Peyer's patch (tissue), 4 donors: ENCODE measurements at regions not wholly inside any gene's neighbourhood (a gene's known extent, or its start where the extent isn't known, plus 50 kb on each side); places are given as distances from the start of the nearest gene placed in this dataset.

Experiments
- DNase-seq, 3 donors: peaks; one replicate each; pipeline ENCODE4 v3.0.0-alpha.2; 2017 to 2019
- H3K27ac ChIP-seq, 4 donors: fragments of 200-600 bp; sonication (generic); one replicate each; pipeline ENCODE4 v1.5.1; 2016 to 2019
- H3K27me3 ChIP-seq, 2 donors: fragments of 200-600 bp; sonication (generic); one replicate each; pipeline ENCODE4 v1.5.1; 2019
- H3K36me3 ChIP-seq, 3 donors: fragments of 200-600 bp; sonication (generic); one replicate each; pipeline ENCODE4 v1.5.1; 2016 to 2019
- H3K4me1 ChIP-seq, 4 donors: fragments of 200-600 bp; sonication (generic); one replicate each; pipeline ENCODE4 v1.5.1; 2016 to 2019
- H3K4me3 ChIP-seq, 4 donors: fragments of 200-600 bp; sonication (generic); 1 replicate in 3 of 4; 2 replicates in 1 of 4; pipeline ENCODE4 v1.5.1; 2016 to 2019; ENCODE audit warnings: mild to moderate bottlenecking in 1 of 4
- H3K9me3 ChIP-seq, 4 donors: fragments of 200-600 bp; sonication (generic); one replicate each; pipeline ENCODE4 v1.5.1; 2016 to 2019; ENCODE audit warnings: mild to moderate bottlenecking in 1 of 4
- POLR2A ChIP-seq, 2 donors: fragments of 450-650 bp; IDR thresholded peaks; one replicate each; pipeline ENCODE4 v1.5.1; 2017; ENCODE audit warnings: antibody characterized with exemption in 2 of 2, mild to moderate bottlenecking in 2 of 2, moderate library complexity in 2 of 2
- TF ChIP-seq, protein P1 (sequence below), 6 experiments: fragments of 450-650 bp in 4 of 6; fragments of 200-600 bp in 2 of 6; sonication (generic) in 1 of 6; IDR thresholded peaks; one replicate each; pipeline ENCODE4 v1.5.1; 2017 to 2019; ENCODE audit warnings: antibody characterized with exemption in 6 of 6, mild to moderate bottlenecking in 3 of 6, moderate library complexity in 1 of 6

DNA sequence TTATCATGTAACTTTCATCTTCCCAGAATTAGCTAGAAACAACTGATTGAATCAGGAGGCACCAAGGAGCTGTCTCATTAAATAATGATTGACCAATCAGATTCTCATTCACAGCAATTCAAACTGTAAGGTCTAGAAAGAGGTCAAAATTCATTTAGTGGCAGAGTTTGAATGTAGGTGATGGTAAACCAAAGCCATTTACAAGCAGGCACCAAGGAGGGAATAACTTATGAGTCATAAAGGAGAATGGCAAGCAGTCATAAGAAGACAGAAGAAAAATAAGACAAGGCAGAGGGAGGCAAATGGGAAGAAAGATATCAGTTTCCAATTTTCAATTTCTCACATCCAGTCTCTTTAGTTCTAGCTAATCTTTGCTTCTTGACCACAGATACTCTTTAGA is 52.9 kb upstream of the DEFB112 start:
- TF ChIP-seq POLR2A (IDR thresholded peaks at IDR 0.05): no peak
- TF ChIP-seq, protein P1, sequence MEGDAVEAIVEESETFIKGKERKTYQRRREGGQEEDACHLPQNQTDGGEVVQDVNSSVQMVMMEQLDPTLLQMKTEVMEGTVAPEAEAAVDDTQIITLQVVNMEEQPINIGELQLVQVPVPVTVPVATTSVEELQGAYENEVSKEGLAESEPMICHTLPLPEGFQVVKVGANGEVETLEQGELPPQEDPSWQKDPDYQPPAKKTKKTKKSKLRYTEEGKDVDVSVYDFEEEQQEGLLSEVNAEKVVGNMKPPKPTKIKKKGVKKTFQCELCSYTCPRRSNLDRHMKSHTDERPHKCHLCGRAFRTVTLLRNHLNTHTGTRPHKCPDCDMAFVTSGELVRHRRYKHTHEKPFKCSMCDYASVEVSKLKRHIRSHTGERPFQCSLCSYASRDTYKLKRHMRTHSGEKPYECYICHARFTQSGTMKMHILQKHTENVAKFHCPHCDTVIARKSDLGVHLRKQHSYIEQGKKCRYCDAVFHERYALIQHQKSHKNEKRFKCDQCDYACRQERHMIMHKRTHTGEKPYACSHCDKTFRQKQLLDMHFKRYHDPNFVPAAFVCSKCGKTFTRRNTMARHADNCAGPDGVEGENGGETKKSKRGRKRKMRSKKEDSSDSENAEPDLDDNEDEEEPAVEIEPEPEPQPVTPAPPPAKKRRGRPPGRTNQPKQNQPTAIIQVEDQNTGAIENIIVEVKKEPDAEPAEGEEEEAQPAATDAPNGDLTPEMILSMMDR (IDR thresholded peaks at IDR 0.05): no peak
- no peaks in the 10 kb centered on the region for H3K9me3 ChIP-seq
- H3K36me3 ChIP-seq: no peaks in the 10 kb centered on the region
- H3K4me1 ChIP-seq: no peaks in the 10 kb centered on the region
- H3K27me3 ChIP-seq: no peaks in the 10 kb centered on the region
- no peak for DNase-seq
- no peak overlapping the region for H3K4me3 ChIP-seq
- H3K27ac ChIP-seq: no peak overlapping the region

DNA sequence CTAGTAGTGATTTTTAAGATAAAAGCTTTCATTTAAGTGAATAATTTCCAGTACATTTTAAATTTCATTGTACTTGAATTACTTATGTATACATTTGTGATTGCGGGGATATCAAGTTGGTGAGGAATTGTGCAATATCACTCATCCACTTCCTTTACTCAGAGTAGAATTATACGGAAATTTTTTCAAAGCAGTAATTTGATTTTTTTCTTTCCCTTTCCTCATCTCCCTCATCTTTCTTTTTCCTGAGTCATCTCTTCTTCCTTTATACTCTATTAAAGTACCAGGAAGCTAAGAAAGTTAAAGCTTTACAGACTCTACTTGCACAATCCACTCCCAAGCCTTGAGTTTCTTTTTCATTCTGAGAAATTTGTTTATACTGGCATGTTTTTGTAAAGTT is 60.9 kb upstream of the DEFB112 start:
- Histone ChIP-seq H3K4me3 (no peak overlapping the region), H3K4me1 (no peaks in the 10 kb centered on the region), H3K27ac (no peak overlapping the region), H3K27me3 (no peaks in the 10 kb centered on the region), H3K9me3 (no peaks in the 10 kb centered on the region), H3K36me3 (no peaks in the 10 kb centered on the region)
- TF ChIP-seq, protein P1 (IDR thresholded peaks at IDR 0.05): no peak
- TF ChIP-seq POLR2A (IDR thresholded peaks at IDR 0.05): no peak
- DNase-seq: no peak

DNA sequence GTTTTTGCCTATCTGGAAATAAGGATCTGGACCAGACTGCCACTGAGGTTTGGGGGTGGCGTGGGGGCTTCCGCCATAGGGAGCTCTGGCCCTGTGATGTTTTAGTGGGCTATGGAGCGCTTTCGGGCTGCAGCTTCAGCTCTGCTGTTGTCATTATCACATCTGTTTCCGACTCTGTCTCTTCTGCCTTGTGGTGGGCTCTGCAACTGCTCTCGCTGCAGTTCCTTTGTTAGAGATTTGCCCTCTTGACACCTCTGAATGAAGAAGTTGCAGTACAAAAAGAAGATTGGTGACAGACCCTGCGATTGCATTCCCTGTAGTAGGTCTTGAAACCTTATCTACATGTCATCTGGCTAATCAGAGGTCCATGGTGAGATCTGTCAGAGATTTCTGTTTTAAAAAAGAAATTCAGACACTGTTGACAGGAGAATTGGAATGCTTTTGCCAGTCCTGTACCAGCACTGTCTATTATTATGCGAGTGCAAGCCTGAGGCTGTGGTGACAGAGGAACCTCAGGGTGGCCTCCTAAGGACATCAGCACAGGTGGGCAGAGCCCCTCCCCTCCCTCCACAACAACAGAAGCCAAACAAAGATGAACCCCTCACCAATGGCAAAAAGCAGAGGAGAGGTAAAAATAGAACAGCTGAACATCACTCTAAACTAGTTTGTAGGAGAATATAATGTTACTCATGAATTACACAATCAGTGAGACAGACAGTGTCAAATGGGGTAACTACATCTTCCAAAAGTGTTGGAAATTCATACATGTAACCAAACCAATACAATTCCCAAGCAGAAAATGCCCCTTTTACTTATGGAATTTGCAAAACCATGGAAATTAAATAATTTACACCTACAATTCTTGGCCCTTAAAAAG is 63.5 kb upstream of the DEFB112 start:
- no peak overlapping the region for H3K27ac ChIP-seq
- H3K36me3 ChIP-seq: no peaks in the 10 kb centered on the region
- no peak for TF ChIP-seq POLR2A (IDR thresholded peaks at IDR 0.05)
- TF ChIP-seq, protein P1 (IDR thresholded peaks at IDR 0.05): no peak
- no peak overlapping the region for H3K4me3 ChIP-seq
- H3K4me1 ChIP-seq: no peaks in the 10 kb centered on the region
- no peaks in the 10 kb centered on the region for H3K9me3 ChIP-seq
- no peak for DNase-seq
- no peaks in the 10 kb centered on the region for H3K27me3 ChIP-seq

DNA sequence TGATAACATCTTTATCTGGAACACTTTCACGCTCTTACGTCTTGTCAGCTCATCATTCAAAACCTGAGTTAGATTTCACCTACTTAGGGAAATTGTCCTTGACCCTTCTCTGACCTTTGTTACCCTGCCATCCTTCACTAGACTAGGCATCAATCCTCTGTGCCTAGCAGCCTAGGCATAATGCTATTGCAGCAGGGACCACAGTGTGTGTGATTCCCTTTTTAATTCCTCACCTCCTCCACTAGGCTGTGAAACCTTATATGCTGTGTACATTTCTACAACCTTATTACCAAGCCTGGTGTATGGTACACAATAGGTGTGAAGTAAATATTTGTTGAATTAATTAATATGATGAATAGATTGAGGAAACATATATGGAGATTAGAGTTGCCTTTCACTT is 66.7 kb upstream of the DEFB112 start:
- Histone ChIP-seq H3K27me3 (no peaks in the 10 kb centered on the region), H3K4me3 (no peak overlapping the region), H3K9me3 (no peaks in the 10 kb centered on the region), H3K27ac (no peak overlapping the region), H3K36me3 (no peaks in the 10 kb centered on the region), H3K4me1 (no peaks in the 10 kb centered on the region)
- DNase-seq: no peak
- TF ChIP-seq POLR2A (IDR thresholded peaks at IDR 0.05): no peak
- TF ChIP-seq, protein P1 (IDR thresholded peaks at IDR 0.05): no peak

DNA sequence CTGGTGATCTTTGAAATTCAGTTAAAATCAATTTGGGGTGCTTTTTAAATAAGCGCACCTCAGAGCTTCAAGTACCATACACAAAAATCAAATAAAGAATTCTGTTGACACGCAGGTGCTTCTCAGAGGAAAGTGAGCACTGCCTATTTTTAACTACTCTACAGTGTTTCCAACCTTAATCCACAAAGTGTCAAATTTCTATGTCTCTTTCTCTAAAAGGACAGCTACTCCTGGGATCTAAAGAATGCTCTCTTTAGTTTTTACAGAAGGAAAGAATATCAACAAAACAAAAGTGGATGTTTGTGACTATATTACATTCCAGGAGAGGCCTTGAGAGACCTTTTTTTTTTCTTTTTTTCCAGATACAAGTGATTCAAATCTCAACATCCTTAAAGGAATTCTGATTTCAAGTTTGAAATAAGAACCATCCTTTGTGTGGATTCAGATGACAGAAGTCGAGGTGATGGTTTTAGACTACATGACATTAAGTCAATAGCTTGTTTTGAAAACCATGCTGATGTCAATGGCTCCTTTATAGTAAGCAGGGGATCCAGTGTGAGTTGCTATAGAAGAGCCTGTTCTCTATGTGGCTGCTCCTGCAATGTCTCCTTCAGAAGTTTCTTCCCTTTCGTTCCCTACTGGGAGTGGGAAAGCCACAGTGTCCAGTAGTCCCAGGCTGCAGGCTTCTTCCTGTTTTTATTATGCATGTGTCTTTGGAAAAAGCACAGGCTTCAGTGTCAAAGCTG is 67.2 kb upstream of the DEFB112 start:
- Histone ChIP-seq H3K27ac (no peak overlapping the region), H3K36me3 (no peaks in the 10 kb centered on the region), H3K4me1 (no peaks in the 10 kb centered on the region), H3K27me3 (no peaks in the 10 kb centered on the region), H3K4me3 (no peak overlapping the region), H3K9me3 (no peaks in the 10 kb centered on the region)
- TF ChIP-seq, protein P1 (IDR thresholded peaks at IDR 0.05): no peak
- no peak for TF ChIP-seq POLR2A (IDR thresholded peaks at IDR 0.05)
- DNase-seq: no peak
